Mesenchymal stem cell (in vitro differentiated cells and primary cell): ENCODE measurements at regions not wholly inside any gene's neighbourhood (a gene's known extent, or its start where the extent isn't known, plus 50 kb on each side); places are given as distances from the start of the nearest gene placed in this dataset.
A peak's percentile ranks its signal among the peaks of the same experiment; 100 is the strongest.
"Not testable (repeated sequence)": the region's sequence is repeated elsewhere in the genome, so short reads cannot be mapped to it uniquely, and the experiment has no call there.

Experiments
- DNase-seq: peaks from one replicate; pipeline ENCODE4 v3.0.0-alpha.2; 2013
- H2AFZ ChIP-seq: one replicate; pipeline ENCODE4 v1.6.1; 2013; ENCODE audit warnings: low read depth, mild to moderate bottlenecking, control low read depth, inconsistent platforms, low read length, moderate library complexity
- H2AK5ac ChIP-seq: 2 replicates; pipeline ENCODE4 v1.6.1; 2013; ENCODE audit warnings: low read length, moderate library complexity, mild to moderate bottlenecking, inconsistent platforms; ENCODE audit not compliant: severe bottlenecking
- H2BK120ac ChIP-seq: one replicate; pipeline ENCODE4 v1.6.1; 2013; ENCODE audit warnings: low read depth, mild to moderate bottlenecking, inconsistent platforms, low read length, moderate library complexity
- H2BK12ac ChIP-seq, 2 experiments: one replicate each; pipeline ENCODE4 v1.6.1; 2013; ENCODE audit warnings: inconsistent platforms in 2 of 2, low read length in 2 of 2, mild to moderate bottlenecking in 2 of 2, moderate library complexity in 2 of 2, control low read depth in 1 of 2
- H2BK15ac ChIP-seq: one replicate; pipeline ENCODE4 v1.6.1; 2013; ENCODE audit warnings: mild to moderate bottlenecking, low read depth, inconsistent platforms; ENCODE audit not compliant: poor library complexity, severe bottlenecking
- H2BK5ac ChIP-seq: 2 replicates; pipeline ENCODE4 v1.6.1; 2013; ENCODE audit warnings: low read depth, mild to moderate bottlenecking, low read length, control low read depth, inconsistent platforms; ENCODE audit not compliant: poor library complexity, severe bottlenecking
- H3K14ac ChIP-seq, 2 experiments: one replicate each; pipeline ENCODE4 v1.6.1; 2013; ENCODE audit warnings: inconsistent platforms in 2 of 2, low read length in 2 of 2, control low read depth in 1 of 2, mild to moderate bottlenecking in 1 of 2, moderate library complexity in 1 of 2
- H3K18ac ChIP-seq, 2 experiments: one replicate each; pipeline ENCODE4 v1.6.1; 2013; ENCODE audit warnings: inconsistent platforms in 2 of 2, low read length in 2 of 2, control low read depth in 1 of 2, low read depth in 1 of 2, mild to moderate bottlenecking in 1 of 2
- H3K23ac ChIP-seq, 2 experiments: one replicate each; pipeline ENCODE4 v1.6.1; 2013; ENCODE audit warnings: inconsistent platforms in 2 of 2, low read length in 2 of 2, mild to moderate bottlenecking in 2 of 2, moderate library complexity in 2 of 2, control low read depth in 1 of 2
- H3K27ac ChIP-seq: 2 replicates; pipeline ENCODE4 v1.5.1; 2013; ENCODE audit warnings: mild to moderate bottlenecking, moderate library complexity, low read length, control low read depth, inconsistent platforms; ENCODE audit not compliant: poor library complexity, severe bottlenecking
- H3K27me3 ChIP-seq, 2 experiments: 2 replicates each; pipeline versions ENCODE4 v1.6.1 to v1.7.0; 2013; ENCODE audit warnings: low read length in 2 of 2, mild to moderate bottlenecking in 2 of 2, moderate library complexity in 2 of 2, control low read depth in 1 of 2, inconsistent platforms in 1 of 2; ENCODE audit not compliant: control insufficient read depth in 1 of 2, insufficient read depth in 1 of 2
- H3K36me3 ChIP-seq, 2 experiments: 2 replicates each; pipeline versions ENCODE4 v1.6.1 to v1.7.0; 2013; ENCODE audit warnings: low read length in 2 of 2, control low read depth in 1 of 2, inconsistent platforms in 1 of 2, low read depth in 1 of 2, mild to moderate bottlenecking in 1 of 2; ENCODE audit not compliant: insufficient read depth in 2 of 2, control insufficient read depth in 1 of 2
- H3K4ac ChIP-seq, 2 experiments: one replicate each; pipeline ENCODE4 v1.6.1; 2013; ENCODE audit warnings: inconsistent platforms in 2 of 2, low read length in 2 of 2, mild to moderate bottlenecking in 2 of 2, moderate library complexity in 2 of 2, control low read depth in 1 of 2, low read depth in 1 of 2
- H3K4me1 ChIP-seq: 2 replicates; pipeline ENCODE4 v1.6.1; 2013; ENCODE audit warnings: low read depth, low read length, control low read depth; ENCODE audit not compliant: control insufficient read depth, insufficient read depth
- H3K4me2 ChIP-seq: 2 replicates; pipeline ENCODE4 v1.6.1; 2013; ENCODE audit warnings: low read length, mild to moderate bottlenecking, inconsistent platforms; ENCODE audit not compliant: poor library complexity, severe bottlenecking
- H3K4me3 ChIP-seq, 2 experiments: 2 replicates each; pipeline versions ENCODE4 v1.5.1 to v1.7.0; 2013; ENCODE audit warnings: low read length in 2 of 2, mild to moderate bottlenecking in 2 of 2, control low read depth in 1 of 2, low read depth in 1 of 2; ENCODE audit not compliant: insufficient read depth in 1 of 2
- H3K79me1 ChIP-seq: replicated peaks from 2 replicates; pipeline ENCODE4 v1.6.1; 2013; ENCODE audit warnings: mild to moderate bottlenecking, control low read depth, low read length, inconsistent platforms; ENCODE audit not compliant: poor library complexity, severe bottlenecking
- H3K9ac ChIP-seq: 2 replicates; pipeline ENCODE4 v1.7.0; 2013; ENCODE audit warnings: mild to moderate bottlenecking, low read length, moderate library complexity
- H3K9me3 ChIP-seq: 2 replicates; pipeline ENCODE4 v1.7.0; 2013; ENCODE audit warnings: mild to moderate bottlenecking, low read length; ENCODE audit not compliant: control insufficient read depth
- H4K8ac ChIP-seq: one replicate; pipeline ENCODE4 v1.6.1; 2013; ENCODE audit warnings: inconsistent platforms, mild to moderate bottlenecking, low read length, moderate library complexity
- H4K91ac ChIP-seq: one replicate; pipeline ENCODE4 v1.6.1; 2013; ENCODE audit warnings: mild to moderate bottlenecking, low read length, inconsistent platforms
- WGBS: methylation state at CpG from one replicate; pipeline ENCODE4 v1.1.7; 2013; ENCODE audit warnings: mixed read lengths; 5-methylcytosine and 5-hydroxymethylcytosine counted together

DNA sequence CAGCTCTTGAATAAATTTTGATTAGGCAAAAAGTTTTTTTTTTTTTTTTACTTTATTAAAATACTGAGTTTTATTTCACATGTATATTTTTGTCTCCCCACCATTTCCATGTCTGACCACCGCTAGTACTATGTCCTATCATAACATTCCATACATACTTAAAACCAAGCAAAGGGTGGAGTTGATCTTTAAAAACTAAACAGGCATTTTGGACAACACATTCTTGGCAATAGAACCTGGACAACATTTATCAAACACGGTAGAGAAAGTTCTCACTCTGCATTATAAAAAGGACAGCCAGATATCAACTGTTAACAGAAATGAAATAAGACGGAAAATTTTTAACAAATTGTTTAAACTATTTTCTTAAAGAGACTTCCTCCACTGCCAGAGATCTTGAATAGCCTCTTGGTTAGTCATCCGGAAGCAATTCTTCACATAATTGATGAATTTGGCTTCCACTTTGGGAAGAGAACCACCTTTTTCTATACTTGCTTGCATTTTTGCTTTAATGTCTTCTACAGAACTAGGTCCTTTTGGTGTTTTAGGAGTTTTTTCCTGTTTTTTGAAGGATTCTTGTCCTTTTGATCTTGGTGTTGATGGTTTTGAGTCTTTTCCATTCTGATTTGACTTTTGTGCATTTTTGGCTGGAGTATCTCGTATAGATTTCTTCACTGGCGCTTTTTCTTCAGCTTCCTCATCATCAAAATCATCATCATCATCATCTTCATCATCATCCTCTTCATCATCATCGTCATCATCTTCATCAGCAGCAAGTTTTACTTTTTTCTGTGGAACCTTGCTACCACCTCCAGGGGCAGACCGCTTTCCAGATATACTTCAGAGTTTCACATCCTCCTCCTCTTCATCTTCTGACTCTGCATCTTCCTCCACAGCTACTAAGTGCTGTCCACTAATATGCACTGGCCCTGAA, 58.7 kb downstream of the POU5F2 start:
- H2BK12ac ChIP-seq, H3K23ac ChIP-seq, H2BK15ac ChIP-seq, H3K4me2 ChIP-seq, H3K79me1 ChIP-seq, H3K36me3 ChIP-seq, H3K27ac ChIP-seq, H2AFZ ChIP-seq, H3K18ac ChIP-seq, H4K8ac ChIP-seq, H2BK120ac ChIP-seq, H4K91ac ChIP-seq, DNase-seq, H3K9me3 ChIP-seq, H3K14ac ChIP-seq, H2BK5ac ChIP-seq, H3K4ac ChIP-seq, H3K27me3 ChIP-seq, H3K4me3 ChIP-seq, H3K4me1 ChIP-seq, H2AK5ac ChIP-seq, H3K9ac ChIP-seq: not testable (repeated sequence)
- 77% methylated on average over 8 of the region's 8 CpGs for WGBS

DNA sequence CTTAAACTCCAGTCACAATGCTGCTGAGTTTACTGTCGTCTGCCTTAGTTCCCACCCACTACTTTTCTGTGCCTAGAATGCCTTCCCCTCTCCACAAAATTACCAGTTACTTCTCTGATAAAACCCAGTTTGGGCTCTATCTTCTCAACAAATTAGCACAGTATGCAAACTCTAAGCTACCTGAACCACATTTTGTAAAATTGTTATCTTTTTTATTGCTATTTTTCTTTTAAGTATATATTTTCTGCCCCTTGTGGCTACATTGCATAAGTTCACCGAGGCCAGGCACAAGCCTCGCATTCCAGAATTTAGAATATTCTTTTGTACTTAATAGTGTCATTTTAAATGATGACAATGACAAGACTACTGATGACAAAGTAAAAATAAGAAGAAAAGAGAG, 60.0 kb downstream of the POU5F2 start:
- no peaks in the 10 kb centered on the region for H3K36me3 ChIP-seq
- H3K4me1 ChIP-seq = peaks cover 4% of the 10 kb centered on the region
- H3K9me3 ChIP-seq = no peaks in the 10 kb centered on the region
- H2AK5ac ChIP-seq = no peak overlapping the region
- H3K18ac ChIP-seq = no peak overlapping the region
- H3K4ac ChIP-seq = no peak overlapping the region
- DNase-seq = no peak
- H2BK15ac ChIP-seq = no peak overlapping the region
- no peak overlapping the region for H3K27ac ChIP-seq
- WGBS = 63% methylated on average over 1 of the region's 3 CpGs
- H2BK5ac ChIP-seq = no peak overlapping the region
- H4K8ac ChIP-seq = no peak overlapping the region
- no peak overlapping the region for H3K4me3 ChIP-seq
- no peak overlapping the region for H4K91ac ChIP-seq
- H2AFZ ChIP-seq = no peak overlapping the region
- H3K23ac ChIP-seq = no peak overlapping the region
- no peak overlapping the region for H3K9ac ChIP-seq
- no peak overlapping the region for H2BK12ac ChIP-seq
- no peaks in the 10 kb centered on the region for H3K79me1 ChIP-seq
- no peak overlapping the region for H2BK120ac ChIP-seq
- H3K14ac ChIP-seq = no peak overlapping the region
- no peak overlapping the region for H3K4me2 ChIP-seq
- H3K27me3 ChIP-seq = no peaks in the 10 kb centered on the region

DNA sequence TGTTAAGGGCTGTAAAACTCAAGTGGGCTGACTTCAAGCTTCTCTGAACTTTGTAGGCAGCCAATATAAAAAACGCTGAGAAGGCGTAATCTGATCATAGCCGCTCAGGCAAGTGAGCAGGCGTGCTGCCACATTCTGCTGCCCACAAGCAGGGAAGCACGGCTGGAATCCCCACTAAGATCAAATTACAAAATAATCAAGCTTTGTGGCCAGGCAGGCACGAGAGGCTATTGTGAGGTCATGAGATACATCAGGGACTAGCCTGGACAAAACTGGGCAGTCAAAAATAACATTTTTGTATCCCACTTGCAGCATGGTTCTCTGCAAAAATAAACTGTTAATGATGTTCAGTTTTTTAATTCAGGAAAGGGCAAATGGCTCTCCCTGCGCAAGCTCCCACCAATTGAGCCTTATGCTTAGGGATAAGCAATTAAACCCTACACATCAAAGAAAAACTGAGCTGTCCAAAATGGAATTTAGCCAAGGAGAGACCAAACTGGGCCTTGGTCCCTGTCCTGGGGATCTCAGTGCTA, 64.0 kb downstream of the POU5F2 start:
- WGBS = 24% methylated on average over 6 of the region's 7 CpGs

DNA sequence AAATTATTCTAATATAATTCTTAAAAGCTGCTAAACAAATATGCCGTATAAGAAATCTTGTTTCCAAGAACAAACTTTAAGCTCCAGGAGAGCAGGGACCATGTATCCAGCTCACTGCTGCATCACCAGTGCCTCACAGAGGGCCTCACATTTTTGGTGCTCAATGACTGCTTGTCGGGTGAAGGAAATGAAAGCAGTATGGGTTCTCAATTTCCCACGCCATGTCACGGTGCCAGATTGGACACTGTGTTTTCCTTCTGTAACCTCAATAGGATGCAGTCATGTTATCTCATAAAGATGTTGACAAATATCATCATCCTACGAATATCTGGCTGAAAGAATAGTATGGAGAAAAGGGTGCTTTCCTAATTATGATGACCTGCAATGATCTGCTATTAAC, 64.7 kb downstream of the POU5F2 start:
- H3K36me3 ChIP-seq = no peaks in the 10 kb centered on the region
- no peaks in the 10 kb centered on the region for H3K27me3 ChIP-seq
- no peak overlapping the region for H3K4ac ChIP-seq
- no peak overlapping the region for H3K14ac ChIP-seq
- no peak overlapping the region for H3K4me3 ChIP-seq
- peaks cover 4% of the 10 kb centered on the region for H3K4me1 ChIP-seq
- DNase-seq = no peak
- no peak overlapping the region for H3K23ac ChIP-seq
- no peak overlapping the region for H4K8ac ChIP-seq
- no peak overlapping the region for H2BK5ac ChIP-seq
- no peak overlapping the region for H3K18ac ChIP-seq
- H3K9me3 ChIP-seq = no peaks in the 10 kb centered on the region
- 100% methylated on average over 2 of the region's 5 CpGs for WGBS
- H3K79me1 ChIP-seq = no peaks in the 10 kb centered on the region
- no peak overlapping the region for H2AFZ ChIP-seq
- H3K4me2 ChIP-seq = no peak overlapping the region
- no peak overlapping the region for H2BK12ac ChIP-seq
- H3K27ac ChIP-seq = no peak overlapping the region
- H3K9ac ChIP-seq = no peak overlapping the region
- H4K91ac ChIP-seq = no peak overlapping the region
- H2BK120ac ChIP-seq = no peak overlapping the region
- H2BK15ac ChIP-seq = no peak overlapping the region
- H2AK5ac ChIP-seq = no peak overlapping the region

More for the DNA sequence above, 64.0 kb downstream of the POU5F2 start:
- H3K27me3 ChIP-seq = no peaks in the 10 kb centered on the region
- peak overlapping the region; percentile 32 for H3K27ac ChIP-seq
- H3K9ac ChIP-seq = no peak overlapping the region
- H4K8ac ChIP-seq = no peak overlapping the region
- H3K23ac ChIP-seq = no peak overlapping the region
- peak overlapping the region; percentile 91 for H2AK5ac ChIP-seq
- H2BK15ac ChIP-seq = no peak overlapping the region
- no peak overlapping the region for H2BK120ac ChIP-seq
- peak overlapping the region in 1 of 2 experiments; percentile 26 for H3K4ac ChIP-seq
- no peak overlapping the region for H4K91ac ChIP-seq
- no peaks in the 10 kb centered on the region for H3K79me1 ChIP-seq
- H3K36me3 ChIP-seq = no peaks in the 10 kb centered on the region
- no peak overlapping the region for H3K14ac ChIP-seq
- H3K18ac ChIP-seq = peak overlapping the region in 1 of 2 experiments; percentile 53
- H3K4me3 ChIP-seq = no peak overlapping the region
- peak overlapping the region in 1 of 2 experiments; percentile 63 for H2BK12ac ChIP-seq
- DNase-seq = peak; percentile 92
- no peak overlapping the region for H2BK5ac ChIP-seq
- peak overlapping the region; percentile 39 for H3K4me2 ChIP-seq
- no peak overlapping the region for H2AFZ ChIP-seq
- peaks cover 4% of the 10 kb centered on the region for H3K4me1 ChIP-seq
- no peaks in the 10 kb centered on the region for H3K9me3 ChIP-seq
